Astrocyte (in vitro differentiated cells and primary cell): ENCODE measurements at regions not wholly inside any gene's neighbourhood (a gene's known extent, or its start where the extent isn't known, plus 50 kb on each side); places are given as distances from the start of the nearest gene placed in this dataset.

Experiments
- DNase-seq: peaks from one replicate; pipeline ENCODE4 v3.0.0-alpha.2; 2010; ENCODE audit warnings: low read depth
- FAIRE-seq: peaks from 2 replicates; lab custom pipeline; 2011; peaks lifted over from hg19 to GRCh38; lab: Jason Lieb, UNC
- H2AFZ ChIP-seq: 2 replicates; pipeline ENCODE4 v1.6.0; 2012; ENCODE audit warnings: low read depth, low read length, inconsistent platforms
- H3K27ac ChIP-seq: 2 replicates; pipeline ENCODE4 v1.5.1; 2011; ENCODE audit warnings: low read depth, low read length, inconsistent platforms
- H3K27me3 ChIP-seq: 2 replicates; pipeline ENCODE4 v1.6.0; 2011; ENCODE audit warnings: low read length, inconsistent platforms; ENCODE audit not compliant: insufficient read depth
- H3K36me3 ChIP-seq: 2 replicates; pipeline ENCODE4 v1.5.1; 2011; ENCODE audit warnings: low read length, inconsistent platforms; ENCODE audit not compliant: insufficient read depth
- H3K4me1 ChIP-seq: 2 replicates; pipeline ENCODE4 v1.5.1; 2011; ENCODE audit warnings: low read length, inconsistent platforms; ENCODE audit not compliant: insufficient read depth
- H3K4me2 ChIP-seq: 2 replicates; pipeline ENCODE4 v1.6.0; 2012; ENCODE audit warnings: low read length, inconsistent platforms
- H3K4me3 ChIP-seq: 2 replicates; pipeline ENCODE4 v1.5.1; 2011; ENCODE audit warnings: low read depth, mild to moderate bottlenecking, low read length, inconsistent platforms; ENCODE audit not compliant: insufficient read depth
- H3K79me2 ChIP-seq: 2 replicates; pipeline ENCODE4 v1.6.0; 2012; ENCODE audit warnings: mild to moderate bottlenecking, low read length, inconsistent platforms; ENCODE audit not compliant: insufficient read depth
- H3K9ac ChIP-seq: 2 replicates; pipeline ENCODE4 v1.6.0; 2012; ENCODE audit warnings: mild to moderate bottlenecking, low read length, inconsistent platforms
- H3K9me3 ChIP-seq: 2 replicates; pipeline ENCODE4 v1.5.1; 2012; ENCODE audit warnings: low read depth, mild to moderate bottlenecking, low read length, inconsistent platforms; ENCODE audit not compliant: insufficient read depth
- H4K20me1 ChIP-seq: 2 replicates; pipeline ENCODE4 v1.6.0; 2012; ENCODE audit warnings: low read length, inconsistent platforms; ENCODE audit not compliant: insufficient read depth
- H3K27ac Mint-ChIP-seq: one replicate; pipeline ENCODE4 v1.8.0; 2021; ENCODE audit warnings: mild to moderate bottlenecking, mixed read lengths; ENCODE audit not compliant: unreplicated experiment
- H3K27me3 Mint-ChIP-seq: one replicate; pipeline ENCODE4 v1.8.0; 2021; ENCODE audit warnings: low read depth, mixed read lengths; ENCODE audit not compliant: unreplicated experiment
- H3K36me3 Mint-ChIP-seq: one replicate; pipeline ENCODE4 v1.8.0; 2021; ENCODE audit warnings: low read depth, mixed read lengths; ENCODE audit not compliant: unreplicated experiment
- H3K4me1 Mint-ChIP-seq: one replicate; pipeline ENCODE4 v1.8.0; 2021; ENCODE audit warnings: low read depth, mixed read lengths; ENCODE audit not compliant: unreplicated experiment
- H3K4me3 Mint-ChIP-seq: one replicate; pipeline ENCODE4 v1.8.0; 2021; ENCODE audit warnings: mild to moderate bottlenecking, moderate library complexity, mixed read lengths; ENCODE audit not compliant: unreplicated experiment
- H3K9me3 Mint-ChIP-seq: one replicate; pipeline ENCODE4 v1.8.0; 2021; ENCODE audit warnings: mild to moderate bottlenecking, mixed read lengths; ENCODE audit not compliant: unreplicated experiment
- CTCF ChIP-seq: IDR thresholded peaks from 2 replicates; pipeline ENCODE4 v1.5.1; 2011; ENCODE audit warnings: low read depth, mild to moderate bottlenecking, inconsistent platforms, low read length, moderate library complexity; ENCODE audit not compliant: insufficient read depth
- EZH2 ChIP-seq: IDR thresholded peaks from 2 replicates; pipeline ENCODE4 v1.6.1; 2012; ENCODE audit warnings: mild to moderate bottlenecking, low read length, inconsistent platforms; ENCODE audit not compliant: insufficient read depth

- no peak overlapping the region for H3K27ac Mint-ChIP-seq
- H3K4me3 Mint-ChIP-seq = no peak overlapping the region
- no peak overlapping the region for H3K4me2 ChIP-seq
- H3K36me3 Mint-ChIP-seq = no peaks in the 10 kb centered on the region
- H3K36me3 ChIP-seq = no peaks in the 10 kb centered on the region
- H3K27me3 Mint-ChIP-seq = no peaks in the 10 kb centered on the region
- FAIRE-seq (no peak), DNase-seq (no peak)
- H3K79me2 ChIP-seq = no peaks in the 10 kb centered on the region
- H3K4me1 Mint-ChIP-seq = no peaks in the 10 kb centered on the region
- no peaks in the 10 kb centered on the region for H4K20me1 ChIP-seq
- no peak overlapping the region for H3K4me3 ChIP-seq
- H3K27ac ChIP-seq = no peak overlapping the region
- H3K9me3 ChIP-seq = no peaks in the 10 kb centered on the region
- no peaks in the 10 kb centered on the region for H3K4me1 ChIP-seq
- H2AFZ ChIP-seq = no peak overlapping the region
- H3K9me3 Mint-ChIP-seq = no peaks in the 10 kb centered on the region
- no peak overlapping the region for H3K9ac ChIP-seq
- H3K27me3 ChIP-seq = no peaks in the 10 kb centered on the region
- no peak for TF ChIP-seq CTCF
Measured at GRCh38 chr4:130021706-130022105, 925.8 kb downstream of the C4orf33 start.

- H3K36me3 ChIP-seq = no peaks in the 10 kb centered on the region
- Mint-ChIP-seq H3K36me3 (no peaks in the 10 kb centered on the region), H3K4me3 (no peak overlapping the region), H3K9me3 (no peaks in the 10 kb centered on the region), H3K4me1 (no peaks in the 10 kb centered on the region), H3K27ac (no peak overlapping the region), H3K27me3 (no peaks in the 10 kb centered on the region)
- H3K27ac ChIP-seq = no peak overlapping the region
- H2AFZ ChIP-seq = no peak overlapping the region
- no peaks in the 10 kb centered on the region for H3K79me2 ChIP-seq
- H3K9ac ChIP-seq = no peak overlapping the region
- H3K4me1 ChIP-seq = no peaks in the 10 kb centered on the region
- no peaks in the 10 kb centered on the region for H3K9me3 ChIP-seq
- H4K20me1 ChIP-seq = no peaks in the 10 kb centered on the region
- no peak for FAIRE-seq
- no peak overlapping the region for H3K4me3 ChIP-seq
- no peak for TF ChIP-seq EZH2
- no peak for TF ChIP-seq CTCF
- no peak overlapping the region for H3K4me2 ChIP-seq
- no peak for DNase-seq
- H3K27me3 ChIP-seq = no peaks in the 10 kb centered on the region
Measured at GRCh38 chr4:130023088-130023487, 927.1 kb downstream of the C4orf33 start.

- Mint-ChIP-seq H3K27me3 (no peaks in the 10 kb centered on the region), H3K27ac (no peak overlapping the region), H3K4me1 (no peaks in the 10 kb centered on the region), H3K36me3 (no peaks in the 10 kb centered on the region), H3K4me3 (no peak overlapping the region), H3K9me3 (no peaks in the 10 kb centered on the region)
- FAIRE-seq (no peak), DNase-seq (no peak)
- Histone ChIP-seq H3K27ac (no peak overlapping the region), H2AFZ (no peak overlapping the region), H3K27me3 (no peaks in the 10 kb centered on the region), H3K9ac (no peak overlapping the region), H3K79me2 (no peaks in the 10 kb centered on the region), H3K4me3 (no peak overlapping the region), H3K4me1 (no peaks in the 10 kb centered on the region), H3K36me3 (no peaks in the 10 kb centered on the region), H4K20me1 (no peaks in the 10 kb centered on the region), H3K4me2 (no peak overlapping the region), H3K9me3 (no peaks in the 10 kb centered on the region)
- TF ChIP-seq EZH2 = no peak
- no peak for TF ChIP-seq CTCF
Measured at GRCh38 chr4:130025701-130026100, 929.7 kb downstream of the C4orf33 start.
